Hepatocyte (in vitro differentiated cells): ENCODE measurements at regions not wholly inside any gene's neighbourhood (a gene's known extent, or its start where the extent isn't known, plus 50 kb on each side); places are given as distances from the start of the nearest gene placed in this dataset.

ENCODE experiments used
- DNase-seq: peaks from one replicate; pipeline ENCODE4 v3.0.0-alpha.2; 2016; ENCODE audit warnings: low spot score
- H2AFZ ChIP-seq: fragments of 200-600 bp; sonication (generic); 2 replicates; pipeline ENCODE4 v1.6.0; 2016; ENCODE audit warnings: antibody characterized with exemption, mild to moderate bottlenecking
- H3K27ac ChIP-seq: fragments of 200-600 bp; sonication (generic); 2 replicates; pipeline ENCODE4 v1.5.1; 2016; ENCODE audit warnings: mild to moderate bottlenecking
- H3K27me3 ChIP-seq: fragments of 200-600 bp; sonication (generic); 2 replicates; pipeline ENCODE4 v1.6.1; 2016
- H3K36me3 ChIP-seq: fragments of 200-600 bp; sonication (generic); replicated peaks from 2 replicates; pipeline ENCODE4 v1.5.1; 2016; ENCODE audit warnings: low read depth; ENCODE audit not compliant: insufficient read depth
- H3K4me1 ChIP-seq: fragments of 200-600 bp; sonication (generic); 2 replicates; pipeline ENCODE4 v1.5.1; 2016; ENCODE audit warnings: mild to moderate bottlenecking, moderate library complexity; ENCODE audit not compliant: insufficient read depth
- H3K4me2 ChIP-seq: fragments of 200-600 bp; sonication (generic); 2 replicates; pipeline ENCODE4 v1.6.0; 2016
- H3K4me3 ChIP-seq: fragments of 200-600 bp; sonication (generic); 2 replicates; pipeline ENCODE4 v1.5.1; 2016; ENCODE audit warnings: mild to moderate bottlenecking
- H3K79me2 ChIP-seq: fragments of 200-600 bp; sonication (generic); 2 replicates; pipeline ENCODE4 v1.6.0; 2017; ENCODE audit warnings: mild to moderate bottlenecking
- H3K9me2 ChIP-seq: fragments of 200-600 bp; sonication (generic); replicated peaks from 2 replicates; pipeline ENCODE4 v1.6.0; 2017; ENCODE audit warnings: mild to moderate bottlenecking; ENCODE audit not compliant: insufficient read depth
- H3K9me3 ChIP-seq: fragments of 200-600 bp; sonication (generic); 2 replicates; pipeline ENCODE4 v1.5.1; 2016; ENCODE audit warnings: low read depth, mild to moderate bottlenecking
- H4K20me1 ChIP-seq: fragments of 200-600 bp; sonication (generic); 2 replicates; pipeline ENCODE4 v1.6.0; 2016; ENCODE audit warnings: mild to moderate bottlenecking; ENCODE audit not compliant: insufficient read depth, poor library complexity, severe bottlenecking
- EZH2 ChIP-seq: fragments of 200-600 bp; sonication (generic); IDR thresholded peaks from 2 replicates; pipeline ENCODE4 v1.6.1; 2016; ENCODE audit warnings: antibody characterized with exemption, mild to moderate bottlenecking, borderline replicate concordance
- EZH2phosphoT487 ChIP-seq: fragments of 200-600 bp; sonication (generic); IDR thresholded peaks from one replicate; pipeline ENCODE4 v1.6.1; 2018; ENCODE audit warnings: antibody characterized with exemption, mild to moderate bottlenecking, low read depth, moderate library complexity; ENCODE audit not compliant: unreplicated experiment, severe bottlenecking
- WGBS: methylation state at CpG from one replicate; pipeline ENCODE4 v1.1.6; 2016; ENCODE audit warnings: low lambda C conversion rate; ENCODE audit errors: missing lambda C conversion rate; 5-methylcytosine and 5-hydroxymethylcytosine counted together
- TF ChIP-seq, protein P1 (sequence below): fragments of 200-600 bp; sonication (generic); IDR thresholded peaks from 2 replicates; pipeline ENCODE4 v1.5.1; 2016; ENCODE audit warnings: antibody characterized with exemption, mild to moderate bottlenecking; ENCODE audit not compliant: poor library complexity

DNA sequence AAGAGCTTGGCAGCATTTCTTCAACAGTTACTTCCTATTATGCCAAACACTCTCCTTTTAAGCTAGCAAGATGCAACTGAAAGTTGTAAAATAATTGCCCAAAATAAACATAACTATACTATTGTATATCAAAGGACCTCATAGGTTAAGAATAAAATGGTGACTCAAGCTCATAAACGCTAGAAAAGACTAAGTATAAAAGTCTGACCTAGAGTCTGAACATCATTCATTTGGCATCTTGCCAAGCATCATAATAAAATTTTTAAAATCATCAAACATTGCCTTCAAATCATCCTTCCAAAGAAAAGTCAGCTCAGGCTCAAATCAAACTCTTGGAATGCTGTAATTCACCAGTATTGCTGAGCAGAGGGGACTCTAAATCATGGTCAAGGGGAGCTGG lies 281.2 kb downstream of the QDPR start:
- Histone ChIP-seq H3K4me3 (no peak overlapping the region), H3K79me2 (no peaks in the 10 kb centered on the region), H3K4me2 (no peak overlapping the region), H3K27ac (no peak overlapping the region), H4K20me1 (no peaks in the 10 kb centered on the region), H3K9me3 (no peaks in the 10 kb centered on the region), H3K9me2 (no peaks in the 10 kb centered on the region), H2AFZ (no peak overlapping the region), H3K4me1 (no peaks in the 10 kb centered on the region), H3K36me3 (no peaks in the 10 kb centered on the region), H3K27me3 (no peaks in the 10 kb centered on the region)
- no peak for DNase-seq
- WGBS: 58% methylated on average over 1 of the region's 1 CpG
- TF ChIP-seq EZH2phosphoT487 (no peak), EZH2 (no peak)

DNA sequence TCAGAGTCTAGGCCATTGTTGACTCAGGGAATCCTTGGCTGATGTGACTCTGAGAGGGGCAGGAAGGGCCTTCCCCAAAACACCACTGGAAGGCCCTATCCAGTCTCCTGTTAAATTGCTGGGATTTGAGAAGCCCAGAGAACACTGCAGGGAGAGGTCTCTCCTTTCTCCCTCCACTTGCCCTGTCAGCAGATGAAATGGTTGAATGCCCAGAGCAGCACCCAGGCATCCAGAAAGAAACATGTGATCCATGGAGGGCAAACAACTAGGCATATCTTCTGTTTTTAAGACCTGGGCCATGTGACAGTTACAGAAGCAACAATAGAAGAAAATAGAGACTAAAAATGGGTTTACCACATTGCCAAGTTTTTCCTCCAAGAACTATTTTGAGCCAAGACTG lies 291.1 kb downstream of the QDPR start:
- no peaks in the 10 kb centered on the region for H4K20me1 ChIP-seq
- H3K36me3 ChIP-seq: no peaks in the 10 kb centered on the region
- DNase-seq: no peak
- no peaks in the 10 kb centered on the region for H3K79me2 ChIP-seq
- no peaks in the 10 kb centered on the region for H3K9me3 ChIP-seq
- H3K4me3 ChIP-seq: no peak overlapping the region
- H3K27me3 ChIP-seq: no peaks in the 10 kb centered on the region
- H3K9me2 ChIP-seq: no peaks in the 10 kb centered on the region
- no peak overlapping the region for H3K27ac ChIP-seq
- no peak overlapping the region for H2AFZ ChIP-seq
- no peaks in the 10 kb centered on the region for H3K4me1 ChIP-seq
- TF ChIP-seq EZH2 (no peak), EZH2phosphoT487 (no peak)
- TF ChIP-seq, protein P1, sequence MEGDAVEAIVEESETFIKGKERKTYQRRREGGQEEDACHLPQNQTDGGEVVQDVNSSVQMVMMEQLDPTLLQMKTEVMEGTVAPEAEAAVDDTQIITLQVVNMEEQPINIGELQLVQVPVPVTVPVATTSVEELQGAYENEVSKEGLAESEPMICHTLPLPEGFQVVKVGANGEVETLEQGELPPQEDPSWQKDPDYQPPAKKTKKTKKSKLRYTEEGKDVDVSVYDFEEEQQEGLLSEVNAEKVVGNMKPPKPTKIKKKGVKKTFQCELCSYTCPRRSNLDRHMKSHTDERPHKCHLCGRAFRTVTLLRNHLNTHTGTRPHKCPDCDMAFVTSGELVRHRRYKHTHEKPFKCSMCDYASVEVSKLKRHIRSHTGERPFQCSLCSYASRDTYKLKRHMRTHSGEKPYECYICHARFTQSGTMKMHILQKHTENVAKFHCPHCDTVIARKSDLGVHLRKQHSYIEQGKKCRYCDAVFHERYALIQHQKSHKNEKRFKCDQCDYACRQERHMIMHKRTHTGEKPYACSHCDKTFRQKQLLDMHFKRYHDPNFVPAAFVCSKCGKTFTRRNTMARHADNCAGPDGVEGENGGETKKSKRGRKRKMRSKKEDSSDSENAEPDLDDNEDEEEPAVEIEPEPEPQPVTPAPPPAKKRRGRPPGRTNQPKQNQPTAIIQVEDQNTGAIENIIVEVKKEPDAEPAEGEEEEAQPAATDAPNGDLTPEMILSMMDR: no peak
- H3K4me2 ChIP-seq: no peak overlapping the region

DNA sequence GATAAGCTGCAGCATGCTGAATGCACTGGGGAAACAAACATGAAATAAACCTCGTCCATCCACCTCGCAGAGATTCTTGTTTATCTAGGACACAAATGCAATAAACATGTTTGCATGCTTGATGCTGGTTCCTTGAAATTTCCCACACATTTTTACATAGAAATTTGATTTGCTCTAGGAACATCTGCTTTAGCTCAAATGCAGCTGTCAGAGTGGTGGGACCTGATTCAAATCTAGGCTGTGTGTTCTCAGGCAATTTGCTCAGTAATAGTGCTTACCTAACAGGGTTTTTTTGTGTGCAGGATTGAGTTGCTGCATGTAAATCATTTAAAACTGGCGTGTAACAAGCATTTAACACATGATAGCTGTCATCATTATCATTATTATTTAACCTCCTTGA lies 293.1 kb downstream of the QDPR start:
- Histone ChIP-seq H3K4me1 (no peaks in the 10 kb centered on the region), H3K4me3 (no peak overlapping the region), H3K9me3 (no peaks in the 10 kb centered on the region), H3K27me3 (no peaks in the 10 kb centered on the region), H3K4me2 (no peak overlapping the region), H3K27ac (no peak overlapping the region), H3K36me3 (no peaks in the 10 kb centered on the region), H2AFZ (no peak overlapping the region), H3K79me2 (no peaks in the 10 kb centered on the region), H4K20me1 (no peaks in the 10 kb centered on the region), H3K9me2 (no peaks in the 10 kb centered on the region)
- DNase-seq: no peak
- WGBS: 70% methylated on average over 3 of the region's 3 CpGs
- TF ChIP-seq EZH2: no peak
- TF ChIP-seq EZH2phosphoT487: no peak
- TF ChIP-seq, protein P1: no peak

DNA sequence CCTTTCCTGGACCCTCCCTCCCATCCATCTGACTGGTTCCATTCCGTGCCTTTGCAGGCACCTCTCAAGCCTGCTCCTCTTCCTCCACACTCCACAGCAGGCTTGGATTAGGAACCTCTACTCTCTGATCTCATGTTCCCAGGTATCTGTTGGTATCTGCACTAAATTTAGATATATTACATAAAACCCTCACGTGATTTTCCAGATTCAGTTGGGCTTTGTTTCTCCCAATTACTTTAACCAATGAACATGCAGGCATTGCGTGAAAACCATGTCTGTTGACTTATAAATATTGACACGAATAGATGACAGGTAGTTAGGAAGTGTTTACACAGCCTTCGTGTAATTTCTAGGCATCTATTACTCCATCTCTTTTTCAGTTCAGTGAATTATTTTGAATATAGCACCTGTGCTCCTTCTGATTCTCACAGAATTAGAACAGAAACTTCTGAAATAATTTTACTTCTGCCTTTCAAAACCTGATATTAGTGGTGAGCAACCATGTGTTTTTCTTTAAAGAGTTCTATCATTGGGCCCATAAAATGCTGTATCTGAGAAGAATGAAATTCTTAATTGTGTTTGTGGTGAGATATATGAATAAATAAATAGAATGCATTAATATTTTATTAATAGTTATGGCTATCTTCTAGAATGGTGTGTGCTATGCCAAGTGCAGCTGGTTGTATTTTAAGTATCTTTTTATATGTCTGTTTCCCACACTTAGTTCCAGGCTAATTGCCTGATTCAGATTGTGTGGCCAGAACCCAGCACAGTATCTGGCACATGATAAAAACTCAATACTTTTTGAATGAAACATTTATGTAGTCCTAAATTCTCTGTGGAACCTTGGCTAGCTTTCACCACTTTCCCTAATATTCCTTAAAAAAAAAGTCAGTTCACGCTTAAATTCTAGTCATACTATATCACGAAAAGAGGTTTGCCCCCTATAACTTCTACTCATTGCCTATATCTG lies 304.8 kb downstream of the QDPR start:
- H3K27me3 ChIP-seq: no peaks in the 10 kb centered on the region
- H3K9me2 ChIP-seq: no peaks in the 10 kb centered on the region
- WGBS: 82% methylated on average over 7 of the region's 7 CpGs
- H3K27ac ChIP-seq: no peak overlapping the region
- H3K9me3 ChIP-seq: no peaks in the 10 kb centered on the region
- H2AFZ ChIP-seq: no peak overlapping the region
- H4K20me1 ChIP-seq: no peaks in the 10 kb centered on the region
- TF ChIP-seq EZH2 (no peak), EZH2phosphoT487 (no peak)
- TF ChIP-seq, protein P1: no peak
- peaks cover 13% of the 10 kb centered on the region for H3K4me1 ChIP-seq
- no peaks in the 10 kb centered on the region for H3K36me3 ChIP-seq
- H3K4me3 ChIP-seq: no peak overlapping the region
- no peak overlapping the region for H3K4me2 ChIP-seq
- H3K79me2 ChIP-seq: no peaks in the 10 kb centered on the region
- DNase-seq: no peak
